Endothelial cell of umbilical vein (primary cell): ENCODE measurements at regions not wholly inside any gene's neighbourhood (a gene's known extent, or its start where the extent isn't known, plus 50 kb on each side); places are given as distances from the start of the nearest gene placed in this dataset.

Experiments used
- BruUV-seq: library from RNA; stranded (reverse); fragments of 400-500 nt; replicated peaks from 2 replicates; lab custom pipeline; 2021; lab: Mats Ljungman, UMichigan
- CTCF ChIA-PET: fragments of 300-600, 350-600 bp; sonication (Branson Sonifier 250); formaldehyde crosslinking; loops from one replicate; lab custom pipeline; 2021; ENCODE audit warnings: antibody characterized with exemption, inconsistent platforms; lab: Charles Lee
- POLR2A ChIA-PET: fragments of 300-600, 350-600 bp; sonication (Branson Sonifier 250); formaldehyde crosslinking; loops from one replicate; lab custom pipeline; 2021; ENCODE audit warnings: antibody characterized with exemption, inconsistent platforms; lab: Charles Lee
- DNase-seq: peaks from one replicate; pipeline ENCODE4 v3.0.0-alpha.2; 2011; ENCODE audit warnings: low read depth, low spot score
- FAIRE-seq: peaks from 2 replicates; lab custom pipeline; 2011; peaks lifted over from hg19 to GRCh38; lab: Jason Lieb, UNC
- H2AFZ ChIP-seq: 2 replicates; pipeline ENCODE4 v1.6.0; 2012; ENCODE audit warnings: low read depth, low read length, control low read depth, inconsistent platforms
- H3K27ac ChIP-seq: 2 replicates; pipeline ENCODE4 v1.5.1; 2011; ENCODE audit warnings: low read depth, mild to moderate bottlenecking, control low read depth, low read length, moderate library complexity; ENCODE audit not compliant: insufficient read depth
- H3K27me3 ChIP-seq, 2 experiments: 2 replicates each; pipeline versions ENCODE4 v1.6.0 to v1.6.1; 2011; ENCODE audit warnings: low read length in 2 of 2, mixed read lengths in 1 of 2; ENCODE audit not compliant: control insufficient read depth in 2 of 2, insufficient read depth in 2 of 2
- H3K36me3 ChIP-seq, 2 experiments: 2 replicates in 1 of 2; 3 replicates in 1 of 2; pipeline ENCODE4 v1.5.1; 2011; ENCODE audit warnings: low read length in 2 of 2, mild to moderate bottlenecking in 1 of 2, moderate library complexity in 1 of 2; ENCODE audit not compliant: control insufficient read depth in 2 of 2, insufficient read depth in 2 of 2; ENCODE audit errors: extremely low read depth in 1 of 2
- H3K4me1 ChIP-seq: 3 replicates; pipeline ENCODE4 v1.5.1; 2011; ENCODE audit warnings: mild to moderate bottlenecking, low read length; ENCODE audit not compliant: control insufficient read depth, insufficient read depth; ENCODE audit errors: extremely low read depth
- H3K4me2 ChIP-seq: 2 replicates; pipeline ENCODE4 v1.6.1; 2011; ENCODE audit warnings: low read length, control low read depth, mixed read lengths; ENCODE audit not compliant: insufficient read depth
- H3K4me3 ChIP-seq, 3 experiments: fragments of 200-600 bp in 1 of 3; sonication (generic), shearing (Covaris generic) in 1 of 3; replicated peaks in 1 of 3; 2 replicates each; pipeline ENCODE4 v1.5.1; 2011 to 2016; ENCODE audit warnings: control low read depth in 3 of 3, low read length in 3 of 3, mild to moderate bottlenecking in 2 of 3, inconsistent platforms in 1 of 3, low read depth in 1 of 3, moderate library complexity in 1 of 3; ENCODE audit not compliant: insufficient read depth in 1 of 3
- H3K79me2 ChIP-seq: 2 replicates; pipeline ENCODE4 v1.6.0; 2012; ENCODE audit warnings: low read length, inconsistent platforms; ENCODE audit not compliant: control insufficient read depth, insufficient read depth
- H3K9ac ChIP-seq: replicated peaks from 2 replicates; pipeline ENCODE3; 2011; ENCODE audit warnings: low read length, control low read depth; ENCODE audit not compliant: insufficient read depth; ENCODE audit errors: extremely low read depth
- H3K9me1 ChIP-seq: replicated peaks from 3 replicates; pipeline ENCODE4 v1.6.0; 2011; ENCODE audit warnings: mild to moderate bottlenecking, low read length; ENCODE audit not compliant: control insufficient read depth, insufficient read depth; ENCODE audit errors: extremely low read depth
- H3K9me3 ChIP-seq: replicated peaks from 2 replicates; pipeline ENCODE4 v1.5.1; 2012; ENCODE audit warnings: low read length, inconsistent platforms; ENCODE audit not compliant: control insufficient read depth, insufficient read depth
- H4K20me1 ChIP-seq: replicated peaks from 2 replicates; pipeline ENCODE3; 2011; ENCODE audit warnings: mild to moderate bottlenecking, low read length; ENCODE audit not compliant: control insufficient read depth, insufficient read depth; ENCODE audit errors: extremely low read depth
- EZH2 ChIP-seq: IDR thresholded peaks from 2 replicates; pipeline ENCODE4 v1.6.1; 2012; ENCODE audit warnings: borderline replicate concordance, low read depth, mild to moderate bottlenecking, moderate library complexity, low read length, inconsistent platforms; ENCODE audit not compliant: severe bottlenecking
- FOS ChIP-seq: IDR thresholded peaks from 2 replicates; pipeline ENCODE4 v1.6.1; 2011; ENCODE audit warnings: mild to moderate bottlenecking, low read length, moderate library complexity, borderline replicate concordance; ENCODE audit not compliant: insufficient read depth
- GATA2 ChIP-seq: IDR thresholded peaks from 2 replicates; pipeline ENCODE4 v1.7.0; 2011; ENCODE audit warnings: low read depth, mild to moderate bottlenecking, moderate library complexity, mixed read lengths, low read length; ENCODE audit not compliant: insufficient read length, insufficient read depth
- JUN ChIP-seq: IDR thresholded peaks from 2 replicates; pipeline ENCODE4 v1.6.1; 2011; ENCODE audit warnings: borderline replicate concordance, low read depth; ENCODE audit not compliant: insufficient read length, insufficient read depth
- MYC ChIP-seq: IDR thresholded peaks from one replicate; pipeline ENCODE4 v1.6.1; 2011; ENCODE audit warnings: mild to moderate bottlenecking, low read depth, low read length
- POLR2A ChIP-seq: IDR thresholded peaks from 2 replicates; pipeline ENCODE4 v1.6.1; 2012; ENCODE audit warnings: low read depth, mild to moderate bottlenecking, control low read depth, low read length
- POLR2AphosphoS5 ChIP-seq: IDR thresholded peaks from 2 replicates; pipeline ENCODE4 v1.6.1; 2012; ENCODE audit warnings: low read depth, mild to moderate bottlenecking, control low read depth, low read length, moderate library complexity; ENCODE audit not compliant: insufficient read depth
- dilution Hi-C: fragments of 300-500 bp; cut with MboI; formaldehyde crosslinking; loops from one replicate; pipeline ENCODE4 v1.15.0; 2019; ENCODE audit warnings: low sequenced_read_pairs; ENCODE audit not compliant: extremely low pct_ligation_motif_present
- intact Hi-C: fragments of 100-400 bp; cut with micrococcal nuclease; formaldehyde crosslinking; loops from one replicate; pipeline ENCODE4 v1.10.0; 2022
- TF ChIP-seq, protein P1 (sequence below): IDR thresholded peaks from 2 replicates; pipeline ENCODE4 v1.6.1; 2011; ENCODE audit not compliant: insufficient read depth, insufficient read length
- TF ChIP-seq, protein P2 (sequence below), 2 donors: IDR thresholded peaks; 1 replicate in 1 of 2; 2 replicates in 1 of 2; pipeline ENCODE4 v1.5.1; 2011; ENCODE audit warnings: low read length in 2 of 2, mild to moderate bottlenecking in 2 of 2, moderate library complexity in 2 of 2, control low read depth in 1 of 2, inconsistent platforms in 1 of 2, low read depth in 1 of 2; ENCODE audit not compliant: insufficient read depth in 1 of 2; ENCODE audit errors: extremely low read depth in 1 of 2

DNA sequence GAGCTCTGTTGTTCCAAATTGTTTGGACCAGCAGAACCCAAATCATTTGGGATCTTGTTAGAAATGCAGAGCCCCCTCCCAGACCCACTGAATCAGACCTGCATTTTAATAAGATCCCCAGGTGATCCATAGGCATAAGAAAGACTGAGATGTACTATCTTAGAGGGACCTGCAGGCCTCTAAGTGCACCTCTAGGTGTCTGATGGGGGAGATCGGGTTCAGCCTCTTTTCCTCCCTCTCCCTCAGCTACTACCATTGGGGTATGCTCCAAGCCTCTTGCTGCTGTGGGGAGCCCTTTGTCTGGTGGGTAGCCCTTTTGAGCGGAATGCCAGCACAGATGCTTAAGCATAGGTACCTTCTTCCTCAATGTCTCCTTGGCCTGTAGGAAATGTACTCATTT, 63.8 kb upstream of the RPS6KA3 start:
- no peak for FAIRE-seq
- TF ChIP-seq EZH2 (no peak), FOS (no peak), POLR2AphosphoS5 (no peak), MYC (no peak), GATA2 (no peak), POLR2A (no peak), JUN (no peak)
- TF ChIP-seq, protein P1, sequence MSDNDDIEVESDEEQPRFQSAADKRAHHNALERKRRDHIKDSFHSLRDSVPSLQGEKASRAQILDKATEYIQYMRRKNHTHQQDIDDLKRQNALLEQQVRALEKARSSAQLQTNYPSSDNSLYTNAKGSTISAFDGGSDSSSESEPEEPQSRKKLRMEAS, result no peak
- TF ChIP-seq, protein P2, sequence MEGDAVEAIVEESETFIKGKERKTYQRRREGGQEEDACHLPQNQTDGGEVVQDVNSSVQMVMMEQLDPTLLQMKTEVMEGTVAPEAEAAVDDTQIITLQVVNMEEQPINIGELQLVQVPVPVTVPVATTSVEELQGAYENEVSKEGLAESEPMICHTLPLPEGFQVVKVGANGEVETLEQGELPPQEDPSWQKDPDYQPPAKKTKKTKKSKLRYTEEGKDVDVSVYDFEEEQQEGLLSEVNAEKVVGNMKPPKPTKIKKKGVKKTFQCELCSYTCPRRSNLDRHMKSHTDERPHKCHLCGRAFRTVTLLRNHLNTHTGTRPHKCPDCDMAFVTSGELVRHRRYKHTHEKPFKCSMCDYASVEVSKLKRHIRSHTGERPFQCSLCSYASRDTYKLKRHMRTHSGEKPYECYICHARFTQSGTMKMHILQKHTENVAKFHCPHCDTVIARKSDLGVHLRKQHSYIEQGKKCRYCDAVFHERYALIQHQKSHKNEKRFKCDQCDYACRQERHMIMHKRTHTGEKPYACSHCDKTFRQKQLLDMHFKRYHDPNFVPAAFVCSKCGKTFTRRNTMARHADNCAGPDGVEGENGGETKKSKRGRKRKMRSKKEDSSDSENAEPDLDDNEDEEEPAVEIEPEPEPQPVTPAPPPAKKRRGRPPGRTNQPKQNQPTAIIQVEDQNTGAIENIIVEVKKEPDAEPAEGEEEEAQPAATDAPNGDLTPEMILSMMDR (IDR thresholded peaks at IDR 0.05; ENCODE audit: extremely low read depth in 1 of 2, insufficient read depth in 1 of 2, low read depth in 1 of 2, low read length in 2 of 2), result no peak
- no peaks in the 10 kb centered on the region for H3K36me3 ChIP-seq

More for the DNA sequence above, 63.8 kb upstream of the RPS6KA3 start:
- no peaks in the 10 kb centered on the region for H3K9me1 ChIP-seq
- no peaks in the 10 kb centered on the region for H3K9me3 ChIP-seq
- DNase-seq, result no peak
- H3K4me1 ChIP-seq, result no peaks in the 10 kb centered on the region
- H3K79me2 ChIP-seq, result no peaks in the 10 kb centered on the region
- CTCF ChIA-PET, result no interaction called here
- no peak overlapping the region for H3K4me2 ChIP-seq
- no peaks in the 10 kb centered on the region for H4K20me1 ChIP-seq
- dilution Hi-C loops, result no loop called here
- no TSS peak for BruUV-seq
- intact Hi-C loops, result no loop called here
- H3K27ac ChIP-seq, result no peak overlapping the region
- POLR2A ChIA-PET, result no interaction called here
- H3K4me3 ChIP-seq, result no peak overlapping the region
- H3K9ac ChIP-seq, result no peak overlapping the region
- H2AFZ ChIP-seq, result no peak overlapping the region
- H3K27me3 ChIP-seq, result no peaks in the 10 kb centered on the region
